Fibroblast of lung (primary cell): ENCODE measurements at regions not wholly inside any gene's neighbourhood (a gene's known extent, or its start where the extent isn't known, plus 50 kb on each side); places are given as distances from the start of the nearest gene placed in this dataset.

Experiments used
- DNase-seq, 2 donors: peaks; one replicate each; pipeline versions ENCODE4 v3.0.0 to v3.0.0-alpha.2; 2010; ENCODE audit warnings: low read depth in 2 of 2
- H2AFZ ChIP-seq: 2 replicates; pipeline ENCODE4 v1.5.1; 2012; ENCODE audit warnings: low read length, control low read depth, inconsistent platforms
- H3K27ac ChIP-seq: 2 replicates; pipeline ENCODE4 v1.5.1; 2011; ENCODE audit warnings: low read length, control low read depth; ENCODE audit not compliant: insufficient read depth
- H3K27me3 ChIP-seq: 2 replicates; pipeline ENCODE4 v1.5.1; 2011; ENCODE audit warnings: mild to moderate bottlenecking, low read length; ENCODE audit not compliant: control insufficient read depth, insufficient read depth
- H3K36me3 ChIP-seq: 2 replicates; pipeline ENCODE4 v1.5.1; 2011; ENCODE audit warnings: low read length; ENCODE audit not compliant: control insufficient read depth, insufficient read depth
- H3K4me1 ChIP-seq: 2 replicates; pipeline ENCODE4 v1.5.1; 2011; ENCODE audit warnings: low read length; ENCODE audit not compliant: control insufficient read depth, insufficient read depth; ENCODE audit errors: extremely low read depth
- H3K4me2 ChIP-seq: 2 replicates; pipeline ENCODE4 v1.5.1; 2011; ENCODE audit warnings: low read length, control low read depth; ENCODE audit not compliant: insufficient read depth; ENCODE audit errors: extremely low read depth
- H3K4me3 ChIP-seq, 4 experiments: fragments of 200-600 bp in 1 of 4; sonication (generic) in 1 of 4; replicated peaks in 1 of 4; 2 replicates each; pipeline ENCODE4 v1.5.1; 2011 to 2016; ENCODE audit warnings: low read length in 4 of 4, low read depth in 3 of 4, mild to moderate bottlenecking in 3 of 4, control low read depth in 2 of 4, inconsistent platforms in 1 of 4, mixed read lengths in 1 of 4; ENCODE audit not compliant: insufficient read depth in 1 of 4; ENCODE audit errors: control extremely low read depth in 1 of 4
- H3K79me2 ChIP-seq: 2 replicates; pipeline ENCODE4 v1.5.1; 2012; ENCODE audit warnings: mild to moderate bottlenecking, low read length, inconsistent platforms; ENCODE audit not compliant: control insufficient read depth, insufficient read depth
- H3K9ac ChIP-seq: 2 replicates; pipeline ENCODE4 v1.5.1; 2011; ENCODE audit warnings: mild to moderate bottlenecking, low read length, control low read depth; ENCODE audit not compliant: insufficient read depth
- H3K9me3 ChIP-seq: 2 replicates; pipeline ENCODE4 v1.5.1; 2012; ENCODE audit warnings: low read depth, low read length; ENCODE audit not compliant: control insufficient read depth, insufficient read depth
- H4K20me1 ChIP-seq: 2 replicates; pipeline ENCODE4 v1.5.1; 2011; ENCODE audit warnings: low read length; ENCODE audit not compliant: control insufficient read depth, insufficient read depth; ENCODE audit errors: extremely low read depth
- CTCF ChIP-seq, 2 donors: IDR thresholded peaks in 1 of 2; conservative IDR thresholded peaks in 1 of 2; 1 replicate in 1 of 2; 2 replicates in 1 of 2; pipeline ENCODE4 v1.5.1; 2011 to 2012; ENCODE audit warnings: low read length in 2 of 2, control low read depth in 1 of 2, inconsistent platforms in 1 of 2, low read depth in 1 of 2, mild to moderate bottlenecking in 1 of 2
- EZH2 ChIP-seq: IDR thresholded peaks from 2 replicates; pipeline ENCODE4 v1.5.1; 2012; ENCODE audit warnings: low read length, control low read depth, mild to moderate bottlenecking; ENCODE audit errors: missing control alignments

DNA sequence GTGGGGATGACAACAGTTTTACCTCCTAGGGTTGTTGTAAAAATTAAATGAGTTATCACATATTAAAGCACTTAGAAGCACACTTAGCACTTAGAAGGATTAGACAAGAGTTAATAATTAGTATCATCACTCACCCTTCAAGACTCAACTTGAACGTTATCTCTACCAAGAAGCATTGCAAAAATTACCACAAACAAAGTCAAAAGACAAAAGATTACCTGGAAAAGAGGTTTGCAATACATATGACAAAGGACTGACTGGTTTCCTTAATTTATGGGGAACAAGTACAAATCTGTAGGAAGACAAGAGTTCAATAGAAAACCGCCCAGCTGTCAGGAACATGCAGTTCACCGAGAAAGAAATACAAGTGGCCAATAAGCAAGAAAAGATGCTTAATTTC is 93.3 kb upstream of the ATP1A1 start:
- H3K4me3 ChIP-seq, result no peak overlapping the region
- no peak for DNase-seq
- H3K36me3 ChIP-seq, result no peaks in the 10 kb centered on the region
- no peak for TF ChIP-seq CTCF (conservative IDR thresholded peaks at IDR 0.05 in 1 of 2, IDR thresholded peaks at IDR 0.05 in 1 of 2; ENCODE audit: low read depth in 1 of 2, low read length in 2 of 2)
- TF ChIP-seq EZH2, result no peak
- H3K9ac ChIP-seq, result no peak overlapping the region
- H3K9me3 ChIP-seq, result no peaks in the 10 kb centered on the region
- no peaks in the 10 kb centered on the region for H3K79me2 ChIP-seq
- H2AFZ ChIP-seq, result no peak overlapping the region
- no peaks in the 10 kb centered on the region for H3K27me3 ChIP-seq
- no peaks in the 10 kb centered on the region for H4K20me1 ChIP-seq
- H3K4me2 ChIP-seq, result no peak overlapping the region
- no peaks in the 10 kb centered on the region for H3K4me1 ChIP-seq
- H3K27ac ChIP-seq, result no peak overlapping the region

DNA sequence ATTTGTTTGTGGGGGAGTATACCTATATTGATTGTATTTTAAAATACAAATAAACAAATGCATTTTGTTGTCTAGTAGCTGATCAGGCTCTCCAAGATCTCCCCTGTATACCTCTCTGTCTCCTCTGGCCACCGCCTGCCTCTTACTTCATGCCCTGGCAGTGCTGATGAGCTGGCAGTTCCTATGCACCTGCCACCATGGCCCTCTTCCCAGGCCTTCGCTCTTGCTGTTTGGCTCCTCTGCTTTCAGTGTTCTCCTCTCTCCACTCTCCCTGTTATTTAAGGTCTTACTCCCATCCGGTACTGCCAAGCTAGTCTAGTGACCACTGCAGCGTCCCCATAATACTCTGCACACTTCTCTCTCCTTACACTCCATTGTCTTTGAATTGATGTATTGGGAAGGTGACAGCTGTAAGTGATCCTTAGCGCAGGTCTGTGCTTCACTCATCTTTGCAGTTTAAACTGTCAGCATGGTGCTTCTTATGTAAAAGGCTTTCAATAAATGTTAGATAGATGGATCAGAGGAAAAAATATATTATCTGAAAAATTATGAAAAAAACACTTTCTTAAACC is 88.1 kb upstream of the ATP1A1 start:
- no peak for DNase-seq
- no peak overlapping the region for H2AFZ ChIP-seq
- H3K4me1 ChIP-seq, result no peaks in the 10 kb centered on the region
- no peak overlapping the region for H3K4me3 ChIP-seq
- no peaks in the 10 kb centered on the region for H3K9me3 ChIP-seq
- no peaks in the 10 kb centered on the region for H4K20me1 ChIP-seq
- H3K27ac ChIP-seq, result no peak overlapping the region
- no peak for TF ChIP-seq EZH2
- TF ChIP-seq CTCF (conservative IDR thresholded peaks at IDR 0.05 in 1 of 2, IDR thresholded peaks at IDR 0.05 in 1 of 2; ENCODE audit: low read depth in 1 of 2, low read length in 2 of 2), result no peak
- no peak overlapping the region for H3K4me2 ChIP-seq
- no peaks in the 10 kb centered on the region for H3K79me2 ChIP-seq
- H3K36me3 ChIP-seq, result no peaks in the 10 kb centered on the region
- H3K27me3 ChIP-seq, result no peaks in the 10 kb centered on the region
- no peak overlapping the region for H3K9ac ChIP-seq

DNA sequence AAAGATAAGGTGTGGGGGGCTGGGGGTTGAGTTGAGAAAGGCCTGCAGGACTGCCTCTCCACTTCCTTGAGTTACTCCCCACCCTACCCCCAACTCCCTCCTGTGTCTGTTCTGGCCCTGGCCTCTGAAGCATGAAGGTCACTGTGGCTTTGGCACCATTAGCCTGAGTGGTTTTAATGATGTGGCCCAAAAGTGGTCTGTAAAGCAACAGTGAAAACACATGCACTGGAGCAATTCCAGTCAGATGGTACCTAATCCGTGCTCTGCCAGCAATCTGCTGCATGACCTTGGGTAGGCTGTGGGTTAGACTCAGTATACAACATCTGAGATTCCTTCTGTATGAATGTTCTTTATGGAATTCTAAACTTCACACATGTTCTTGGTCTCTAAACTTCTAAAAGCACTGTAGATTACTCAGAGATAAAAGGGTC is 86.5 kb upstream of the ATP1A1 start:
- no peaks in the 10 kb centered on the region for H3K9me3 ChIP-seq
- H3K4me2 ChIP-seq, result no peak overlapping the region
- no peak overlapping the region for H3K4me3 ChIP-seq
- no peaks in the 10 kb centered on the region for H3K79me2 ChIP-seq
- H3K36me3 ChIP-seq, result no peaks in the 10 kb centered on the region
- H3K27me3 ChIP-seq, result no peaks in the 10 kb centered on the region
- no peak overlapping the region for H2AFZ ChIP-seq
- no peaks in the 10 kb centered on the region for H4K20me1 ChIP-seq
- H3K27ac ChIP-seq, result no peak overlapping the region
- no peak overlapping the region for H3K9ac ChIP-seq
- no peaks in the 10 kb centered on the region for H3K4me1 ChIP-seq
- DNase-seq, result peak; percentile 63
- TF ChIP-seq EZH2 (no peak), CTCF (conservative IDR thresholded peaks at IDR 0.05 in 1 of 2, IDR thresholded peaks at IDR 0.05 in 1 of 2; ENCODE audit: low read depth in 1 of 2, low read length in 2 of 2) (no peak)
